Stimulated activated naive B cell treated with anti-CD40 and anti-IgM and Interleukin-4, amounts not matched to agents 10 μg/mL and 1 μg/mL and 100 μg/mL, for 72 hours (primary cell): ENCODE measurements at regions not wholly inside any gene's neighbourhood (a gene's known extent, or its start where the extent isn't known, plus 50 kb on each side); places are given as distances from the start of the nearest gene placed in this dataset.

ENCODE experiments used
- ATAC-seq, 2 donors: fragments of 150-1000 bp; cut with Tn5 transposase; replicated peaks; 2 replicates each; pipeline ENCODE4 v1.10.0; 2021; ENCODE audit warnings: moderate library complexity in 1 of 2
- DNase-seq: peaks from one replicate; pipeline ENCODE4 v3.0.0; 2021
- H3K27ac Mint-ChIP-seq: one replicate; pipeline ENCODE4 v1.8.0; 2022; ENCODE audit warnings: mild to moderate bottlenecking, mixed read lengths
- H3K27me3 Mint-ChIP-seq, 2 donors: one replicate each; pipeline ENCODE4 v1.8.0; 2022; ENCODE audit warnings: mixed read lengths in 2 of 2
- H3K36me3 Mint-ChIP-seq, 2 donors: one replicate each; pipeline ENCODE4 v1.8.0; 2022; ENCODE audit warnings: mixed read lengths in 2 of 2, mild to moderate bottlenecking in 1 of 2
- H3K4me1 Mint-ChIP-seq, 2 donors: one replicate each; pipeline ENCODE4 v1.8.0; 2022; ENCODE audit warnings: mixed read lengths in 2 of 2, mild to moderate bottlenecking in 1 of 2
- H3K4me3 Mint-ChIP-seq, 2 donors: one replicate each; pipeline ENCODE4 v1.8.0; 2022; ENCODE audit warnings: mild to moderate bottlenecking in 2 of 2, mixed read lengths in 2 of 2, moderate library complexity in 1 of 2
- H3K9me3 Mint-ChIP-seq, 2 donors: one replicate each; pipeline ENCODE4 v1.8.0; 2022; ENCODE audit warnings: mixed read lengths in 2 of 2, mild to moderate bottlenecking in 1 of 2

DNA sequence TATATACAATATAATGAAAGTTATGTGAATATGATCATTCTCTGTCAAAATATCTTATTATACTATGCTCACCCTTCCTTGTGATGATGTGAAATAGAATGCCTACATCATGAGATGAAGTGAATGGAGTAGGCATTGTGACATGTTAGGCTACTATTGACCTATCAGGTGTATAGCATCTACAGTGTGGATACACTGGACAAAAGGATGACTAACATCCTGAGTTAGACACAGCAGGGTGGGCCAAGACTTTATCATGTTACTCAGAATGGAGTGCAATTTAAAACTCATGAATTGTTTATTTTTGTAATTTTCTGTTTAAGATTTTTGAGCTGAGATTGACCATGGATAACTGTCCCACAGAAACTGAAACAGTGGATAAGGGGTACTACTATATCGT lies 53.4 kb upstream of the NAV3 start:
- H3K36me3 Mint-ChIP-seq, result no peaks in the 10 kb centered on the region
- H3K27ac Mint-ChIP-seq, result no peak overlapping the region
- no peaks in the 10 kb centered on the region for H3K27me3 Mint-ChIP-seq
- no peak for DNase-seq
- no peak for ATAC-seq
- H3K4me3 Mint-ChIP-seq, result no peak overlapping the region
- no peaks in the 10 kb centered on the region for H3K4me1 Mint-ChIP-seq
- no peaks in the 10 kb centered on the region for H3K9me3 Mint-ChIP-seq

DNA sequence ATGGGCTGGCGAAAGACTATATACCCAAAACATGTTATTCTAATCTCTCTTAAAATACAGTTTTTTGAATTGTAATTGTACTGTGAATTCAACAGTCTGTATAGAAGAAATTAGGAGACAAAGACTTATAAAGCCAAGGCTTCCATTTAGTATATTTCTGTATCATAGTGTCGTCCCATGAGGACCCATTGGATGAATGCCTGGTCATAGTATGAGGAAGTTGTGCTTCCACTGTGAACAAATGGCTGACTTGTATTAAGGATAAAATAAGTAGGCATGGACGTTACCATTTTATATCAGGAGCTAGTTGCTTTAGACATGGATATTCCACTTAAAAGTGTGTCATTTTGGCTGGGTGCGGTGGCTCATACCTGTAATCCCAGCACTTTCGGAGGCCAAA lies 55.9 kb upstream of the NAV3 start:
- Mint-ChIP-seq H3K27ac (no peak overlapping the region), H3K4me1 (no peaks in the 10 kb centered on the region), H3K4me3 (no peak overlapping the region), H3K9me3 (no peaks in the 10 kb centered on the region), H3K27me3 (no peaks in the 10 kb centered on the region), H3K36me3 (no peaks in the 10 kb centered on the region)
- no peak for ATAC-seq
- no peak for DNase-seq

DNA sequence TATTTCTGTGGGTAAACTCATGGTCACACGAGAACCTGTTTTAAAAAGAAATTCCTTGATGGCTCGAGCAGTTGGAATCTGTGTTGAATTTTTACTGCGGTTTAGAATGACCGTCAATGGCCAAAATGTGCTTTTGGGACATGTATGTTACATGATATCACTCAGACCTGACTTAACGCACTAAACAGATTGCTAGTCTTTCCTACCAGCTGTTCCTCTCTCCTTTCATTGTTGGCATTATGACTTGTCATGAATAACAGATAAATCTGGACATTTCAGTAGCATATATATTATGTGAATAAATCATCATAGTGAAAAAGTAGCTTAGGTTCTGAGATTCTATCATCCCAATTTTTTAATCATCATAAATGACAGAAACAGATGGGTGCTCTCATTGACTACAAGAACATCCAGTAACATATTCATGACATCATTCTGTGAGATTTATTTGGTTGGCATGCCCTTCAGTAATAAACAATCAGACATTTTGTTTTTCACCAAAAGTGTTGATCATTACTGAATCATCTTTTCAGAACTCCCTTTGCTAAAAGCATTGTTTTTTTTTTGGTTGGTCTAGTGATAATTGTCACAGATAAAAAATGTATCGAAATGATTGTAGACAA lies 57.9 kb upstream of the NAV3 start:
- Mint-ChIP-seq H3K27me3 (no peaks in the 10 kb centered on the region), H3K27ac (no peak overlapping the region), H3K36me3 (no peaks in the 10 kb centered on the region), H3K4me3 (no peak overlapping the region), H3K4me1 (no peaks in the 10 kb centered on the region), H3K9me3 (no peaks in the 10 kb centered on the region)
- ATAC-seq (no peak), DNase-seq (no peak)

DNA sequence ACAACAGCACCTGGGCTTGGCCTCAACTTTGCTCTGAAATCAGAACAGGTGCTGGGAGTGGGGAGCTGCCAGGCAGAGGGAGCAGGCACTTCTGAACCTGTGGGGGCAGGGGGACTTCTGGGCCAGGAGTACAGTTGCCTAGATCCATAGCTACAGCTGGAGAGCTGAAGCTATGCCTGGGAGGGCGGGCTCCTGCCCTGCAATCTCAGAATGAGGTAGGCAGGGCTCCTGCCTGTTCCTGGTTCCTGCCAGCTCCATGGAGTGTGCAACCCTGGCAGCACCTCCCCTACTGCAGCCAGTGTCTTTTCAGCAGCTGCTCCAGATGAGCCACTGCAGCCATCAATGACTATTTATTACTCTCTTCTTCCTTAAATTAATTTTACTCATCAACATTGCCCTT lies 62.1 kb upstream of the NAV3 start:
- no peak overlapping the region for H3K4me3 Mint-ChIP-seq
- H3K4me1 Mint-ChIP-seq, result no peaks in the 10 kb centered on the region
- DNase-seq, result no peak
- no peak overlapping the region for H3K27ac Mint-ChIP-seq
- no peaks in the 10 kb centered on the region for H3K27me3 Mint-ChIP-seq
- no peak for ATAC-seq
- H3K9me3 Mint-ChIP-seq, result peaks cover 0 to 1% of the 10 kb centered on the region in 2 donors
- no peaks in the 10 kb centered on the region for H3K36me3 Mint-ChIP-seq

DNA sequence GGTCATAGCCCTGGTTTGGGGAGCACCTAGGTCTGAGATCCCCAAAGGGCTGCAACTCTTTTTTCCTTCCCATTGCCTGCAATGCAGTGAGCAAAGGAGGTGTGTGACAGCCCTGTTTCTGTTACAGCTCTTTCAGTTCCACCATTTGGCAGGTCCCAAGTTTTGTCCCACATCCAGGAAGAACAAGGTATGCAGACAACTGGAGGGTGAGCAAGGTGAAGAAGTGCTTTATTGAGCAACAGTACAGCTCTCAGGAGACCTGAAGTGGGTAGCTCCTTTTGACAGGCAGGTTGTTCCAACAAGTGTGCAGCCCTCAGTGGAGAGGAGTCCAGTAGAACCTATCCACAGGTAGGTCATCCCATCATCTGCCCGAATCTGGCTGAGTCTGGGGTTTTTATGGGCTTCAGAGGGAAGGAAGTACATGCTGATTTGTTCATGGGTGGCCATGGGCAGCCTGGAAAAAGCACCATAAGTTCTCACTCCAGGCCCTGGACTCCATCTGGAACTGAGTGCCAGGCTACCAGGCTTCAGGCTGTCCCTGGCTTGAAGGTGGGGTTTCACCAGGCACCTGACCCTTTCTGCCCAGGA lies 62.8 kb upstream of the NAV3 start:
- no peak for ATAC-seq
- H3K27me3 Mint-ChIP-seq, result no peaks in the 10 kb centered on the region

DNA sequence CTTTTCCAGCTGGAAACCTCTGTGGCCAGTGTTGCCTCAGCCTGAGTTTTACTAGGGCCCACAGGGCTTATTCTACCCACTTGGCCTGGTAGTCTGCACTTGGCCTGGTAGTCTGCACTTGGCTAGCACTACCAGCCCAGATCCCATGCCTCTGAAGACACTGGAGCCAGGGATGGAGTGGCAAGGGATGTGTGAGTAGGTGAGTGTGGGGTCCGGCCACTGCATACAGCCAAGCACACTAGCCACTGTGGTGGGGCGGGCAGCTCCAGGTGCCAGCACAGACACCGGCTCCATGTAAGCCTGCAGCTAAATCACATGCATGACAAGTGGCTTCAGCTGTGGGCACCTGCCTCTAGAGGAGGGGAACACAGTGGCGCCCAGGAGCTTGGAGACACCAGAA lies 63.4 kb upstream of the NAV3 start:
- ATAC-seq (no peak), DNase-seq (no peak)
- Mint-ChIP-seq H3K9me3 (peaks cover 0 to 4% of the 10 kb centered on the region in 2 donors), H3K36me3 (no peaks in the 10 kb centered on the region), H3K4me1 (no peaks in the 10 kb centered on the region), H3K4me3 (no peak overlapping the region), H3K27ac (no peak overlapping the region), H3K27me3 (no peaks in the 10 kb centered on the region)

More for the DNA sequence above, 62.8 kb upstream of the NAV3 start:
- no peaks in the 10 kb centered on the region for H3K36me3 Mint-ChIP-seq
- peaks cover 0 to 3% of the 10 kb centered on the region in 2 donors for H3K9me3 Mint-ChIP-seq
- no peak overlapping the region for H3K4me3 Mint-ChIP-seq
- no peak overlapping the region for H3K27ac Mint-ChIP-seq
- H3K4me1 Mint-ChIP-seq, result no peaks in the 10 kb centered on the region
- no peak for DNase-seq

DNA sequence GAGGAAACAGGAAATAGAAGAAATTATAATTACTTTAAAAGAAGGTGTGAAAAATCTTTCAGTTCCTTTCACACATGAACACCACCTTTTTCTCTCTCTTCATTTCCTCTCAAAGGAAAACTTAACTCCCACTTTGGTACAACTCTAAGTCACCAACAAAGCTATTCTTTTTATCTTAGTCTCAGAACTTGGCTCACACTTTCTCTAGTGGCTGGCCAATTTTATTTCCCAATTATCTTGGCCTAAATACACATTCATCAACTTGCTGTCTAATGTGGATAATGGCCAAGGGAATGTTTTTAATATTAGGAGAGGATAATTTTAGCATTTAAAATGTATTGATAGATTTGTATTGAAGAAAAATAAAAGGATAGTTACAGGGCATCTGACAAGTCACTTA lies 64.5 kb upstream of the NAV3 start:
- no peak for ATAC-seq
- Mint-ChIP-seq H3K27ac (no peak overlapping the region), H3K4me1 (no peaks in the 10 kb centered on the region), H3K4me3 (no peak overlapping the region), H3K27me3 (no peaks in the 10 kb centered on the region), H3K9me3 (peaks cover 0 to 4% of the 10 kb centered on the region in 2 donors), H3K36me3 (no peaks in the 10 kb centered on the region)
- no peak for DNase-seq

- ATAC-seq, result no peak
These were observed 69.4 kb upstream of the NAV3 start for GRCh38 chr12:77761286-77761685.

GRCh38 chr12:77760271-77761025 lies 70.2 kb upstream of the NAV3 start:
- Mint-ChIP-seq H3K4me3 (no peak overlapping the region), H3K4me1 (no peaks in the 10 kb centered on the region), H3K27ac (no peak overlapping the region), H3K27me3 (no peaks in the 10 kb centered on the region), H3K9me3 (peaks cover 3 to 4% of the 10 kb centered on the region in 2 donors), H3K36me3 (no peaks in the 10 kb centered on the region)
- DNase-seq (no peak), ATAC-seq (no peak)

More at GRCh38 chr12:77761286-77761685, 69.4 kb upstream of the NAV3 start:
- H3K27me3 Mint-ChIP-seq, result no peaks in the 10 kb centered on the region
- peaks cover 0 to 4% of the 10 kb centered on the region in 2 donors for H3K9me3 Mint-ChIP-seq
- DNase-seq, result no peak
- no peak overlapping the region for H3K27ac Mint-ChIP-seq
- no peaks in the 10 kb centered on the region for H3K36me3 Mint-ChIP-seq
- H3K4me3 Mint-ChIP-seq, result no peak overlapping the region
- H3K4me1 Mint-ChIP-seq, result no peaks in the 10 kb centered on the region

DNA sequence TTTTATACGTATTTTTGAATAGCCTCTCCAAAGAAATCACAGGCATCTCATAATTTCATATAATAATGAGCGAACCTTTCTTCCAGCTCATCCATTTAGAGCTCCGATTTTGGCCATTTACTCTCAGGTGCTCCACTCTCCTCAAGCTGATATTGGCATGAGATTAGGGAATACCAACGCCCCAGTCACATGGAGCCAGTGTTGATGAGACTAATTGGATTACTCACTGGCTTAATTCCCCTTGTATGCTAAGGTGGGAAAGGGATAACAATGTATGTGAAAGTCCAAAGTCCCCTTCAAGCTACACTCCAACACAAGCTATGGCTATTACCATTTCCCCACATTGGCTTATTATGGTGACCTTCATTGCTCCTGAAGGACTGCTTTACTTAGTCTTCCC lies 76.6 kb upstream of the NAV3 start:
- no peak overlapping the region for H3K4me3 Mint-ChIP-seq
- no peaks in the 10 kb centered on the region for H3K36me3 Mint-ChIP-seq
- no peaks in the 10 kb centered on the region for H3K27me3 Mint-ChIP-seq
- H3K4me1 Mint-ChIP-seq, result no peaks in the 10 kb centered on the region
- DNase-seq (no peak), ATAC-seq (no peak)
- peaks cover 0 to 4% of the 10 kb centered on the region in 2 donors for H3K9me3 Mint-ChIP-seq
- no peak overlapping the region for H3K27ac Mint-ChIP-seq

- H3K27me3 Mint-ChIP-seq, result no peaks in the 10 kb centered on the region
- DNase-seq (no peak), ATAC-seq (no peak)
- peaks cover 0 to 4% of the 10 kb centered on the region in 2 donors for H3K9me3 Mint-ChIP-seq
- H3K27ac Mint-ChIP-seq, result no peak overlapping the region
- no peak overlapping the region for H3K4me3 Mint-ChIP-seq
- H3K4me1 Mint-ChIP-seq, result no peaks in the 10 kb centered on the region
- H3K36me3 Mint-ChIP-seq, result no peaks in the 10 kb centered on the region
These were observed 78.8 kb upstream of the NAV3 start for GRCh38 chr12:77751939-77752338.

GRCh38 chr12:77746096-77746495 lies 84.6 kb upstream of the NAV3 start:
- Mint-ChIP-seq H3K27me3 (no peaks in the 10 kb centered on the region), H3K27ac (no peak overlapping the region), H3K4me1 (no peaks in the 10 kb centered on the region), H3K9me3 (no peaks in the 10 kb centered on the region), H3K36me3 (no peaks in the 10 kb centered on the region), H3K4me3 (no peak overlapping the region)
- ATAC-seq, result peak; percentile 85 to 89
- DNase-seq, result no peak

- no peaks in the 10 kb centered on the region for H3K9me3 Mint-ChIP-seq
- no peak overlapping the region for H3K27ac Mint-ChIP-seq
- ATAC-seq (no peak), DNase-seq (no peak)
- H3K4me1 Mint-ChIP-seq, result no peaks in the 10 kb centered on the region
- no peaks in the 10 kb centered on the region for H3K27me3 Mint-ChIP-seq
- no peak overlapping the region for H3K4me3 Mint-ChIP-seq
- no peaks in the 10 kb centered on the region for H3K36me3 Mint-ChIP-seq
These were observed 85.1 kb upstream of the NAV3 start for GRCh38 chr12:77745624-77746023.

- DNase-seq, result no peak
- H3K9me3 Mint-ChIP-seq, result no peaks in the 10 kb centered on the region
- no peak overlapping the region for H3K27ac Mint-ChIP-seq
These were observed 88.1 kb upstream of the NAV3 start for GRCh38 chr12:77742631-77743030.

DNA sequence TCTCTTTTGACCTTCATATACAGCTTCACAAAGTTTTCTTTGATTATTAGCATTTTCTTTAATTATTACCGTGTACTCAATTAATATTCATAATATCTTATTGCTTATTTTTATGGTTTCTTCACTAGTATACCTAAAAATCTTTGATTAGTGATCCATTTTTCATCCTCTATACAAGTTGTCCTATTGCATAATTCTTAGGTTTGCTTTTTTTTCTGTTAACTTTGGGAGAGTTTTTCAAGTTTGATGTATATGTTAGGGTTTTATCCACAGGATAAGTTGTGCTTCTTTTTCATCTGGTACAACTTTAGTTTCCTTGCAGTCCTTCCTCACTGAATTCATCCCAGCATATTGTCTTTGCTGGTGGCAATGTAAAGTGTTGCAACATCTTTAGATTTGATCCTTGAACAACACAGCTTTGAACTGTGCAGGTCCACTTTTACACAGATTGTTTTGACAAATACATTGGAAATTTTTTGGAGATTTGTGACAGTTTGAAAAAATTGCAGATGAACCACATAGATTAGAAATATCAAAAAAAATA lies 88.6 kb upstream of the NAV3 start:
- ATAC-seq (no peak), DNase-seq (no peak)
- Mint-ChIP-seq H3K4me1 (no peaks in the 10 kb centered on the region), H3K9me3 (no peaks in the 10 kb centered on the region), H3K27ac (no peak overlapping the region), H3K27me3 (no peaks in the 10 kb centered on the region), H3K36me3 (no peaks in the 10 kb centered on the region), H3K4me3 (no peak overlapping the region)

More at GRCh38 chr12:77742631-77743030, 88.1 kb upstream of the NAV3 start:
- Mint-ChIP-seq H3K36me3 (no peaks in the 10 kb centered on the region), H3K4me1 (no peaks in the 10 kb centered on the region), H3K27me3 (no peaks in the 10 kb centered on the region), H3K4me3 (no peak overlapping the region)
- no peak for ATAC-seq
